Astrocyte (in vitro differentiated cells and primary cell): ENCODE measurements at regions not wholly inside any gene's neighbourhood (a gene's known extent, or its start where the extent isn't known, plus 50 kb on each side); places are given as distances from the start of the nearest gene placed in this dataset.

Experiments
- EZH2 ChIP-seq: IDR thresholded peaks from 2 replicates; pipeline ENCODE4 v1.6.1; 2012; ENCODE audit warnings: mild to moderate bottlenecking, low read length, inconsistent platforms; ENCODE audit not compliant: insufficient read depth
- TF ChIP-seq, protein P1 (sequence below): IDR thresholded peaks from 2 replicates; pipeline ENCODE4 v1.5.1; 2011; ENCODE audit warnings: low read depth, mild to moderate bottlenecking, inconsistent platforms, low read length, moderate library complexity; ENCODE audit not compliant: insufficient read depth

DNA sequence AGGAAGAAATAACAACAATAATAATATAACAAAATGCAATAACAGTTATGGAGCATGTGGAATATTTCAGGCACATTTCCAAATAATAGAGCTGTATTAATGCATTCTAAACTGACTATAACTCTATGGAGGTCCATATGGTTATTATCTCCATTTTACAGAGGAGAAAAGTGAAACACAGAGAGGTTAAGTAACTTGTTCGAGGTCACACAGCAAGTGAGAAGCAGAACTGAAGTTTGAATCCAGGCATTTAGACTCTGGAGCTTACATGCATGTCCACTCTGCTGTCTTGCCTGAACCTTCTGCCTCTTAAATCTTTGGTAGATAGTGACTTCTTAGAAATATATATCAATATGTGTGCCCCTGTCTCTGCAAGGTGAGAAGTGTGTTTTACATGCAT, 350.8 kb downstream of the GADD45G start:
- TF ChIP-seq, protein P1, sequence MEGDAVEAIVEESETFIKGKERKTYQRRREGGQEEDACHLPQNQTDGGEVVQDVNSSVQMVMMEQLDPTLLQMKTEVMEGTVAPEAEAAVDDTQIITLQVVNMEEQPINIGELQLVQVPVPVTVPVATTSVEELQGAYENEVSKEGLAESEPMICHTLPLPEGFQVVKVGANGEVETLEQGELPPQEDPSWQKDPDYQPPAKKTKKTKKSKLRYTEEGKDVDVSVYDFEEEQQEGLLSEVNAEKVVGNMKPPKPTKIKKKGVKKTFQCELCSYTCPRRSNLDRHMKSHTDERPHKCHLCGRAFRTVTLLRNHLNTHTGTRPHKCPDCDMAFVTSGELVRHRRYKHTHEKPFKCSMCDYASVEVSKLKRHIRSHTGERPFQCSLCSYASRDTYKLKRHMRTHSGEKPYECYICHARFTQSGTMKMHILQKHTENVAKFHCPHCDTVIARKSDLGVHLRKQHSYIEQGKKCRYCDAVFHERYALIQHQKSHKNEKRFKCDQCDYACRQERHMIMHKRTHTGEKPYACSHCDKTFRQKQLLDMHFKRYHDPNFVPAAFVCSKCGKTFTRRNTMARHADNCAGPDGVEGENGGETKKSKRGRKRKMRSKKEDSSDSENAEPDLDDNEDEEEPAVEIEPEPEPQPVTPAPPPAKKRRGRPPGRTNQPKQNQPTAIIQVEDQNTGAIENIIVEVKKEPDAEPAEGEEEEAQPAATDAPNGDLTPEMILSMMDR, result no peak
- no peak for TF ChIP-seq EZH2
